Tibial nerve (tissue), 4 donors: ENCODE measurements at regions not wholly inside any gene's neighbourhood (a gene's known extent, or its start where the extent isn't known, plus 50 kb on each side); places are given as distances from the start of the nearest gene placed in this dataset.

Source experiments
- DNase-seq, 2 donors: peaks; one replicate each; pipeline ENCODE4 v3.0.0-alpha.2; 2019; ENCODE audit warnings: low spot score in 2 of 2
- H3K27ac ChIP-seq, 4 donors: fragments of 200-600 bp; sonication (generic) in 3 of 4; one replicate each; pipeline ENCODE4 v1.5.1; 2017 to 2019; ENCODE audit warnings: mild to moderate bottlenecking in 1 of 4
- H3K27me3 ChIP-seq, 2 donors: fragments of 200-600 bp; sonication (generic) in 1 of 2; one replicate each; pipeline versions ENCODE4 v1.5.1 to v1.6.0; 2017 to 2019
- H3K36me3 ChIP-seq, 3 donors: fragments of 200-600 bp; sonication (generic); one replicate each; pipeline ENCODE4 v1.5.1; 2018 to 2019
- H3K4me1 ChIP-seq, 4 donors: fragments of 200-600 bp; sonication (generic) in 3 of 4; one replicate each; pipeline ENCODE4 v1.5.1; 2017 to 2019
- H3K4me3 ChIP-seq, 4 donors: fragments of 200-600 bp; sonication (generic) in 3 of 4; one replicate each; pipeline ENCODE4 v1.5.1; 2017 to 2019; ENCODE audit warnings: mild to moderate bottlenecking in 1 of 4, moderate library complexity in 1 of 4
- H3K9me3 ChIP-seq, 4 donors: fragments of 200-600 bp; sonication (generic) in 3 of 4; one replicate each; pipeline ENCODE4 v1.5.1; 2017 to 2019
- CTCF ChIP-seq, 5 experiments: fragments of 200-600 bp in 3 of 5; fragments of 450-650 bp in 2 of 5; sonication (generic) in 3 of 5; IDR thresholded peaks; one replicate each; pipeline ENCODE4 v1.5.1; 2016 to 2019; ENCODE audit warnings: antibody characterized with exemption in 5 of 5, mild to moderate bottlenecking in 3 of 5, moderate library complexity in 2 of 5
- EP300 ChIP-seq, 2 donors: sonication (generic); formaldehyde crosslinking; IDR thresholded peaks; one replicate each; pipeline ENCODE4 v1.6.1; 2017; ENCODE audit warnings: antibody characterized with exemption in 2 of 2, mild to moderate bottlenecking in 1 of 2
- POLR2A ChIP-seq, 2 donors: fragments of 450-650 bp; IDR thresholded peaks; one replicate each; pipeline ENCODE4 v1.6.1; 2017; ENCODE audit warnings: antibody characterized with exemption in 2 of 2, mild to moderate bottlenecking in 2 of 2, moderate library complexity in 2 of 2
- WGBS, 2 donors: methylation state at CpG; one replicate each; pipeline ENCODE4 v1.1.5; 2018; 5-methylcytosine and 5-hydroxymethylcytosine counted together

DNA sequence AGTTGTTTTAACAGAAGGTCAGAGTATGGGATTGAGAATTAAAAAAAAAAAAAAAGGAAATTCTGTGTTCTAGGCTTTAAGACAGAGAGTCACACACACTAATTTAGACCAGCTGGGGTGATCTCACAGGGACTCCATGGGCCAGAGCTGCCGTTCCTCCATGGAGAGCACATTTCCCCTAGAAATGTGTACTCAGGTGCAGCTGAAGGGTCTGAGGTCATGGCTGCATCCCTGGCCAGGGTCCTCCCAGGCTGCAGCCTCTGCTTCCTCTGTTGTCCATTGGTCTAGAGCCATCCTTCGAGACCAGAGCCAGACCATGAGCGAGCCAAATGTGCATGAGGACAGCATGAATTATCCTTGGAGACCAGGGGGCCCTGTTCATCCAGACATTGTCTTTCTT, 190.1 kb upstream of the TNP1 start:
- DNase-seq = peak; percentile 58 to 65
- no peaks in the 10 kb centered on the region for H3K9me3 ChIP-seq
- H3K4me3 ChIP-seq = no peak overlapping the region
- H3K27me3 ChIP-seq = no peaks in the 10 kb centered on the region
- H3K27ac ChIP-seq = peak overlapping the region in 2 of 4 donors; percentile 1 to 48
- WGBS, 2 donors = 58 to 71% methylated on average over 3 of the region's 3 CpGs
- H3K4me1 ChIP-seq = peaks cover 0 to 24% (median 2%) of the 10 kb centered on the region in 4 donors
- no peak for TF ChIP-seq CTCF (IDR thresholded peaks at IDR 0.05)
- TF ChIP-seq EP300 (IDR thresholded peaks at IDR 0.05) = peak in 1 of 2 donors; percentile 59
- TF ChIP-seq POLR2A (IDR thresholded peaks at IDR 0.05) = no peak
- H3K36me3 ChIP-seq = no peaks in the 10 kb centered on the region

DNA sequence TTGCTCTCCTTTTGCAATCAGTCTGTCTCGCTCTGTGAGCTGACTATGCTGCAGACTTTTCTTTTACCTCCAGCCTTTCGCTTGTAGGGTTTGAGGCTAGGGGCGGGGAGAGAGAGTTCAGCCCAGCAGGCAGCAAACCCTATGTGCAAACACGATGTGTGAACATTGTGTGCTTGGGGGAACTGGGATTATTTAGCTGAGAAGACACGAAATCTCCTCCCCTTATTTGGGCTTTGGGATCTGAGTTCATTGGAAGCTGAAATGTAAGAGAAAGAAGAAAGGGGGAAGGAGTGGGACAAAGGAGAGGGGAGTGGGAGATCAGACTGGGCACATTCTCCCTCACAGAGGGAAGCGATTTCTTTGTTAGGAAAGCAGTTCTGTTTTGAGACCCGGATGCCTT, 189.6 kb upstream of the TNP1 start:
- Histone ChIP-seq H3K27me3 (no peaks in the 10 kb centered on the region), H3K4me3 (no peak overlapping the region), H3K9me3 (no peaks in the 10 kb centered on the region), H3K27ac (peak overlapping the region in 2 of 4 donors; percentile 1 to 48), H3K4me1 (peaks cover 0 to 19% (median 2%) of the 10 kb centered on the region in 4 donors), H3K36me3 (no peaks in the 10 kb centered on the region)
- no peak for TF ChIP-seq POLR2A (IDR thresholded peaks at IDR 0.05)
- TF ChIP-seq EP300 (IDR thresholded peaks at IDR 0.05) = no peak
- no peak for TF ChIP-seq CTCF (IDR thresholded peaks at IDR 0.05)
- 63 to 70% methylated on average over 7 of the region's 7 CpGs for WGBS, 2 donors
- DNase-seq = peak in 1 of 2 donors; percentile 24

DNA sequence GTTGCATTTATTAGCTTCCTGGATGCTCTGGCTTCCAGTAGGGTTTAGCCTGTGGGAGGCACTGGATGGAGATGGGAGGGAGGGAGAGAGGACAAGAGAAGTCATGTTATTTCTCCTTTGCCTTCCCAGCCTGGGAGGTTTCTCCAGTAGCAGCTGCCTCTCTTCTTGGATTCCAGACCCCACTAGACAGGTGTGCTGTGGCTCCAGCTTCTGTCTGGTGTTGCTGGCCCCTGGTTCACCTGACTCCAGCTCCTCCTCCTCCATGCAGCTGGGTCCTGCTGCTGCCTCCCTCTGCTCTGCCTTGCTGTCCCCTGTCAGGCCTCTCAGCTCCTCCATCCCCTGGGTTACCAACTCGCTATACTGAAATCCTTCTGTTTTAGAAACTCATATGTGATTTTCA, 188.9 kb upstream of the TNP1 start:
- peak overlapping the region in 1 of 4 donors; percentile 36 for H3K27ac ChIP-seq
- H3K4me1 ChIP-seq = peaks cover 0 to 19% (median 0%) of the 10 kb centered on the region in 4 donors
- no peaks in the 10 kb centered on the region for H3K9me3 ChIP-seq
- no peak overlapping the region for H3K4me3 ChIP-seq
- WGBS, 2 donors = 79 to 100% methylated on average over 1 of the region's 1 CpG
- no peaks in the 10 kb centered on the region for H3K27me3 ChIP-seq
- no peaks in the 10 kb centered on the region for H3K36me3 ChIP-seq
- no peak for DNase-seq
- no peak for TF ChIP-seq EP300 (IDR thresholded peaks at IDR 0.05)
- no peak for TF ChIP-seq POLR2A (IDR thresholded peaks at IDR 0.05)
- no peak for TF ChIP-seq CTCF (IDR thresholded peaks at IDR 0.05)

DNA sequence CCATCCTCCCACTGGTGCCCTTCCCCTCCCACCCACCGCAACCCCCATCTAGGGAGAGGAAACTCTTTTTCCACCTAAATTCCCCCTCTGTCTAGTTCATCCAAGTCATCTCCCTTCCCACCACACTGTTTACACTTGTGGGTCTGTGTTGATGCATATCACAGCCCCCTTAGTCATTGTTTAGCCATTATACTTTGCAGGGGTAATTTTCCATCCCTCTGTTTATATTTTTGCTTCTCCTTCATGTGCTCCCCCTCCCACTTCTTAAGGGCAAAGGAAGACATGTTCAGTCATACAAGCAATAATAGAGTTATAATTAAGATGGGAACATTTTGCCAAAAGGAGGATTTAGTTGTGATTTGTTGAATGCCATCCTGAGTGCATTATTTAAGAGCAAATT, 187.8 kb upstream of the TNP1 start:
- H3K27ac ChIP-seq = no peak overlapping the region
- H3K4me1 ChIP-seq = peaks cover 0 to 19% (median 0%) of the 10 kb centered on the region in 4 donors
- H3K4me3 ChIP-seq = no peak overlapping the region
- DNase-seq = no peak
- no peaks in the 10 kb centered on the region for H3K36me3 ChIP-seq
- no peaks in the 10 kb centered on the region for H3K9me3 ChIP-seq
- no peaks in the 10 kb centered on the region for H3K27me3 ChIP-seq
- TF ChIP-seq CTCF (IDR thresholded peaks at IDR 0.05) = no peak
- TF ChIP-seq EP300 (IDR thresholded peaks at IDR 0.05) = no peak
- TF ChIP-seq POLR2A (IDR thresholded peaks at IDR 0.05) = no peak
- WGBS, 2 donors = 90 to 94% methylated on average over 1 of the region's 1 CpG

GRCh38 chr2:217047209-217047608, 187.3 kb upstream of the TNP1 start:
- WGBS, 2 donors = 91 to 98% methylated on average over 3 of the region's 3 CpGs
- H3K9me3 ChIP-seq = no peaks in the 10 kb centered on the region
- TF ChIP-seq EP300 (IDR thresholded peaks at IDR 0.05) (no peak), CTCF (IDR thresholded peaks at IDR 0.05) (no peak), POLR2A (IDR thresholded peaks at IDR 0.05) (no peak)
- no peaks in the 10 kb centered on the region for H3K36me3 ChIP-seq
- no peak for DNase-seq
- peaks cover 0 to 19% (median 0%) of the 10 kb centered on the region in 4 donors for H3K4me1 ChIP-seq
- no peak overlapping the region for H3K4me3 ChIP-seq
- H3K27ac ChIP-seq = no peak overlapping the region
- no peaks in the 10 kb centered on the region for H3K27me3 ChIP-seq
